Duodenal mucosa (tissue), 2 donors: ENCODE measurements at regions not wholly inside any gene's neighbourhood (a gene's known extent, or its start where the extent isn't known, plus 50 kb on each side); places are given as distances from the start of the nearest gene placed in this dataset.
"Not testable (repeated sequence)": the region's sequence is repeated elsewhere in the genome, so short reads cannot be mapped to it uniquely, and the experiment has no call there.

Experiments
- H3K27ac ChIP-seq: one replicate; pipeline ENCODE4 v1.7.0; 2013; ENCODE audit warnings: low read depth, low read length
- H3K27me3 ChIP-seq, 2 donors: one replicate each; pipeline ENCODE4 v1.7.0; 2013; ENCODE audit warnings: low read length in 2 of 2, control low read depth in 1 of 2; ENCODE audit not compliant: insufficient read depth in 2 of 2, control insufficient read depth in 1 of 2
- H3K36me3 ChIP-seq, 2 donors: one replicate each; pipeline ENCODE4 v1.7.0; 2013; ENCODE audit warnings: low read length in 2 of 2, control low read depth in 1 of 2; ENCODE audit not compliant: insufficient read depth in 2 of 2, control insufficient read depth in 1 of 2
- H3K4me1 ChIP-seq, 2 donors: one replicate each; pipeline ENCODE4 v1.7.0; 2013; ENCODE audit warnings: low read length in 2 of 2, control low read depth in 1 of 2; ENCODE audit not compliant: insufficient read depth in 2 of 2, control insufficient read depth in 1 of 2
- H3K4me3 ChIP-seq, 2 donors: one replicate each; pipeline ENCODE4 v1.7.0; 2013; ENCODE audit warnings: low read length in 2 of 2, low read depth in 1 of 2
- H3K9ac ChIP-seq, 2 donors: one replicate each; pipeline ENCODE4 v1.7.0; 2013; ENCODE audit warnings: low read length in 2 of 2, low read depth in 1 of 2
- H3K9me3 ChIP-seq, 2 donors: one replicate each; pipeline ENCODE4 v1.7.0; 2013; ENCODE audit warnings: low read length in 2 of 2, control low read depth in 1 of 2; ENCODE audit not compliant: control insufficient read depth in 1 of 2

DNA sequence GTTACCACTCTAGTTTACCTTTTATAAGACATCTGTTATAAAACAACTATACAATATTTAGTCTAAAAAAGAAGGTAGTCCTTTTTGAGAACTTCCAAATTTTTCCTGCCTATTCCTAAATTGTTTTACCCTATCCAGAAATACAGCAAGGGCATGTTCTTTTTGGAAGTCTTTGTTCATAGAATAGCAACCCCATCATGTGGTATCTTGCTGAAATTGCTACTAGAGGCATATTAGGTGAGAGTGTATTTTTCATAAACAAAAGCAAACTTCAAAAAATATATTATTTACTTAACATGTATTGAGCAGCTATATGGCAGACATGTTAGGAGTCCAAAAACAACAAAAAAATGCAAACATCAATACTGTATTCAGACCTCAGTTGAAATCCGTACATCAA lies 371.8 kb upstream of the NRSN1 start:
- Histone ChIP-seq H3K4me1 (no peaks in the 10 kb centered on the region), H3K27me3 (no peaks in the 10 kb centered on the region), H3K4me3 (no peak overlapping the region), H3K27ac (no peak overlapping the region), H3K9me3 (no peaks in the 10 kb centered on the region), H3K9ac (no peak overlapping the region), H3K36me3 (no peaks in the 10 kb centered on the region)

DNA sequence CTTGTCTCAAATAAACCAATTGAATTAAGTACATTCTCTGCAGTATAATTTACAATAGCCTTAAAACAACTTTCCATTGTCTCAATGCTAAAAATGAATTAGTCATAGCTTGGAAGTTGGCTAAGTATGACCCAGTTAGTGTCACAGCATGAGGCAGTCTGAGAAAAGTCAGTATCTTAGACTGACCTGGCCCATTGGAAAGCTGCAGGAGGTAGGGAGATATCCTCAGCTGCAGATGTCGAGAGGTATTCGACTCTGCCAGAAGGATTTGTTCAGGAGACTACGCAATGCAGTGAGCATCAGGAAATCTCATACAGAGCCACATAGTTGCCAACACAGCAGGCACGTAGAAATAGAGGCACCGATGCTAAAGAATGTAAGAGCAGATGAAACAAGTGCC lies 350.9 kb upstream of the NRSN1 start:
- H3K36me3 ChIP-seq, result no peaks in the 10 kb centered on the region
- H3K9me3 ChIP-seq, result peaks cover 0 to 5% of the 10 kb centered on the region in 2 donors
- H3K4me3 ChIP-seq, result no peak overlapping the region
- H3K9ac ChIP-seq, result no peak overlapping the region
- no peak overlapping the region for H3K27ac ChIP-seq
- no peaks in the 10 kb centered on the region for H3K4me1 ChIP-seq
- H3K27me3 ChIP-seq, result no peaks in the 10 kb centered on the region

DNA sequence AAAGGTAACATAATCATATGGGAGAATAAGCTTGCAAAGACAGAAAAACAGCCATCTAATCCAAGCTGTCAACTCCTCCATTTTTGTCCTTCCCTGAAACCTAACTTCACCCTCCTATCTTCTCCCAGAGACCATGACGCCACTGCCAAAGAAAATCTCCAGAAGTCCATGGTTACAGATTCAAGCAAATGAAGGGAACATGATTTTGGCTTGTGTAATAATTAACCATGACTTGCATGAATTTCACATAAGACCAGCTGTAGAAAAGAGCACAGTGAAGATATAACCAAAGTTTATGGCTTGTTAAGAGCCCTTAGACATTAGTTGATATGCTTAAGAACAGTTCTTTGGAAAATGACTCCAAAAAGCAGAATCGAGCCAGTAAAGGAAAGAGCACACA lies 342.1 kb upstream of the NRSN1 start:
- Histone ChIP-seq H3K27me3 (no peaks in the 10 kb centered on the region), H3K27ac (no peak overlapping the region), H3K4me3 (no peak overlapping the region), H3K9ac (no peak overlapping the region), H3K36me3 (no peaks in the 10 kb centered on the region), H3K4me1 (no peaks in the 10 kb centered on the region), H3K9me3 (no peaks in the 10 kb centered on the region)

DNA sequence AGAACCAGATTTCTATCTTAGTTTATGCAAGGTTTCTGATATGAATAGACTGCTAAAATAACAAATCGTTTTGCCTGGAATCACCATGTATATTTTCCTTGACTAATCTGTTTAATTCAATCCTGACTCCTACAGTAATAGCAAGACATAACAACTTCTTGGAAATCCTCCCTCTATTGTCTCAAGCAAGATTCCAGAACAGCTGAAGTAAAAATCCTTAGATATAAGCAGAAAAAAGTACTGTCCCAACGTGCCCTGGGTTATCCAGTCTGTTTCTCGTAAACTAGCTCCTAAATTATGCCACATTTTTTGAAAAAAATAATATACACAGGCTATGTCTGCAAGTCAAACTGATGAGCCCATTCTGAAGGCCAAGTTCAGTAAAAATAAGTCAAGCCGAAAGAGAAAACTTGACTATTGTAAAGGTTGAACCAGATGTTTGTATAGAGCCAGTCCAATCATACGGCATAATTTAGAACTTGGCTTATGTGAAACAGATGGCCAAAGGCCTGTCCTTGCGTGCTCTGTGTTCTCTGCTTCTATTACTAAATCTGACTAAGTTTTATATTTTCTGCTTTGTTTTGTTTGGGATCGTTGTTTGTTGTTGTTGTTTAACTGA lies 341.6 kb upstream of the NRSN1 start:
- Histone ChIP-seq H3K36me3 (no peaks in the 10 kb centered on the region), H3K27ac (no peak overlapping the region), H3K9me3 (no peaks in the 10 kb centered on the region), H3K9ac (no peak overlapping the region), H3K4me3 (no peak overlapping the region), H3K4me1 (no peaks in the 10 kb centered on the region), H3K27me3 (no peaks in the 10 kb centered on the region)

DNA sequence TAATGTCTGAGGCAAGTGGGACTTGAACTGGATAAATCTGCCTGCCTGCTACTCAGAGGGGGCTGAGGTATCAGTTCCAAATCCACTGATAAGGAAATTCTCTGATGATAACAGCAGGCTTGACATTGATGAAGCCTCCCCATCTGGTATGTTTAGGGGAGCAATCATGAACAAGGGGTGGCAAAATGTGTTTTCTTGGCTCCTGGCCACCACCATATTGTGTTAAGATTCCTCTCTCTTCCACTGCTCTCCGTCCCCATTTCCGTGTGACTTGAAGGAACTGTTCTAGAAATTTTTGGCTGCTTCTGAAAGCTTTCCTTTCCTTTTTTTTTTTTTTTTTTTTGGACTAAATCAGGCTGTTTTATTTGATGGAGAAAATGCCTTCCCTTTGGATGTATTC lies 335.3 kb upstream of the NRSN1 start:
- Histone ChIP-seq H3K27me3 (no peaks in the 10 kb centered on the region), H3K4me3 (no peak overlapping the region), H3K4me1 (no peaks in the 10 kb centered on the region), H3K9ac (no peak overlapping the region), H3K9me3 (no peaks in the 10 kb centered on the region), H3K36me3 (no peaks in the 10 kb centered on the region), H3K27ac (no peak overlapping the region)

DNA sequence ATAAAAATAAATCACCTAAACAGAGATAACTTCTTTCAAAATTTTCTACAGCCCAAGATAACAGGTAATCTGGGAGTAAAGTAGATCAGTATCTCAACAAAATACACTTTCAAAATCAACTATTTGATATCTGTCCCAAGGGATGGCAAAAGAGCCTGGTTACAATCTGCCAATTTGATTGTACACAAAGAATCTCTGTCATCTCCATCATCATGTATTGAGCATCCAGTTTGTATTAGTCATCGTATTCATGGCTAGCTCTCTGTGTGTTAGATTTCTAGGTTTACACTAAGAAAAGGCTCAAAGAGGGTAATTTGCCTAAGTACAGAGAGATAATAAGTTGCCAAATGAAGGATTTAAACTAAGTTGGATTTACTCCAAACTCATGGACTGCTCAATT lies 329.0 kb upstream of the NRSN1 start:
- no peaks in the 10 kb centered on the region for H3K9me3 ChIP-seq
- H3K36me3 ChIP-seq, result no peaks in the 10 kb centered on the region
- H3K27me3 ChIP-seq, result no peaks in the 10 kb centered on the region
- no peak overlapping the region for H3K4me3 ChIP-seq
- no peaks in the 10 kb centered on the region for H3K4me1 ChIP-seq
- H3K27ac ChIP-seq, result no peak overlapping the region
- H3K9ac ChIP-seq, result no peak overlapping the region

DNA sequence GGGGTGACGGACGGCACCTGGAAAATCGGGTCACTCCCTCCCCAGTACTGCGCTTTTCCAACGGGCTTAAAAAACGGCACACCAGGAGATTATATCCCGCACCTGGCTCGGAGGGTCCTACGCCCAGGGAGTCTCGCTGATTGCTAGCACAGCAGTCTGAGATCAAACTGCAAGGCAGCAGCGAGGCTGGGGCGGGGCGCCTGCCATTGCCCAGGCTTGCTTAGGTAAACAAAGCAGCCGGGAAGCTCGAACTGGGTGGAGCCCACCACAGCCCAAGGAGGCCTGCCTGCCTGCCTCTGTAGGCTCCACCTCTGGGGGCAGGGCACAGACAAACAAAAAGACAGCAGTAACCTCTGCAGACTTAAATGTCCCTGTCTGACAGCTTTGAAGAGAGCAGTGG lies 321.7 kb upstream of the NRSN1 start:
- H3K36me3 ChIP-seq, H3K27ac ChIP-seq, H3K4me1 ChIP-seq, H3K9me3 ChIP-seq, H3K27me3 ChIP-seq, H3K9ac ChIP-seq, H3K4me3 ChIP-seq: not testable (repeated sequence)

DNA sequence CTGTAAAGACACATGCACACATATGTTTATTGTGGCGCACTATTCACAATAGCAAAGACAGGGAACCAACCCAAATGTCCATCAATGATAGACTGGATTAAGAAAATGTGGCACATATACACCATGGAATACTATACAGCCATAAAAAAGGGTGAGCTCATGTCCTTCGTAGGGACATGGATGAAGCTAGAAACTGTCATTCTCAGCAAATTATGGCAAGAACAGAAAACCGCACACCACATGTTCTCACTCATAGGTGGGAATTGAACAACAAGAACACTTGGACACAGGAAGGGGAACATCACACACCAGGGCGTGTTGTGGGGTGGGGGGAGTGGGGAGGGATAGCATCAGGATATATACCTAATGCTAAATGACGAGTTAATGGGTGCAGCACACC lies 304.9 kb upstream of the NRSN1 start:
- not testable (repeated sequence) for H3K36me3 ChIP-seq, H3K9ac ChIP-seq

DNA sequence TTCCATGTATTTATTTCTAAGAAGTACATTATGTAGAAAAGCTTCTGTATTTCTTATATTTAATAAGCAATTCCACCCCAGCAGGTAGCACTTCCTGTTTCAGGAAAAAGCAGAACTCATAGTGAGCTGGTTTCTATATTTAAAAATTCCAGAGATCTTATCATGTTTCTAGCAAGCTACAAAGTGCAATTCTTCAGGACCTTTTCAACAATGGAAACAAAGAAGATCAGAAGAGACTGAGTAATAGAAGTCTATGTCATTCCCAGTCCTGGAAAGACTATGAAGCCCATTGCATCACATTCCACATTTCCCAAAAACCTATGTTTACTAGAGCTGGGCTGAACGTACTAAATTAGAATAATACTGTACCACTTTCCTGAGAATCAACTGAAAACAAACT lies 302.6 kb upstream of the NRSN1 start:
- no peaks in the 10 kb centered on the region for H3K4me1 ChIP-seq
- no peak overlapping the region for H3K9ac ChIP-seq
- no peaks in the 10 kb centered on the region for H3K9me3 ChIP-seq
- no peak overlapping the region for H3K4me3 ChIP-seq
- no peaks in the 10 kb centered on the region for H3K27me3 ChIP-seq
- H3K27ac ChIP-seq, result no peak overlapping the region
- H3K36me3 ChIP-seq, result no peaks in the 10 kb centered on the region

More for the DNA sequence above, 304.9 kb upstream of the NRSN1 start:
- H3K9me3 ChIP-seq, H3K4me1 ChIP-seq, H3K4me3 ChIP-seq, H3K27ac ChIP-seq, H3K27me3 ChIP-seq: not testable (repeated sequence)

DNA sequence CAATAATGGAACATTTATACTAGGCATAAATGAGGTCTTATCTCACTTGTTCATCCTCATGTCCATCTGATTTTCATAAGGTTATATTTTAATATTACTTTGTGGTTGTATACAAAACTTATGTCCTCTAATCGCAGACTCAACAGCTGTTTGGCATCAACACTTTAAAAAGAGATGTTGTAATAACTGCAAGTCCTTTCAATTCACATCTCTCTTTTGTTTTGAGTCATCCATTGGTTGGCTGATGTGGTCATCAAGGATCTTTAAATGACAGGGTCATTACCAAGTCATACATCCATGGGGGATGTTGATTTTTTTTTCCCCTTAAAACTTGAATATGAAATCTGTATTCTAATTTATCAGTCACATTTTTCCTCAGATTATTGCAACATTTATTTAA lies 299.4 kb upstream of the NRSN1 start:
- no peak overlapping the region for H3K4me3 ChIP-seq
- H3K36me3 ChIP-seq, result no peaks in the 10 kb centered on the region
- no peaks in the 10 kb centered on the region for H3K4me1 ChIP-seq
- H3K27ac ChIP-seq, result no peak overlapping the region
- peaks cover 0 to 5% of the 10 kb centered on the region in 2 donors for H3K9me3 ChIP-seq
- H3K9ac ChIP-seq, result no peak overlapping the region
- no peaks in the 10 kb centered on the region for H3K27me3 ChIP-seq

DNA sequence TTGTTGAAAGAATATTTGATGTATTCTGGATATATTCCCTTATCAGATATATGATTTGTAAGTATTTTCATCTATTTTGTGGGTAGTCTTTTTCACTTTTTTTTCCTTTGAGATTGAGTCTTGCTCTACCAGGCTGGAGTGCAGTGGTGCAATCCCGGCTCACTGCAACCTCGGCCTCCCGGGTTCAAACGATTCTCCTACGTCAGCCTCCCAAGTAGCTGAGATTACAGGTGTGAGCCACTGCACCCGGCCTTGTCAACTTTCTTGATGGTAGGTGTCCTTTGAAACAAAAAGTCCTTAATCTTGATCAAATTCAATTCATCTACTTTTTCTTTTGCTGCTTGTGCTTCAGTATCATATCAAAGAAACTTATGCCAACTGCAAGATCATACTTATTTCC lies 297.2 kb upstream of the NRSN1 start:
- H3K4me3 ChIP-seq, result no peak overlapping the region
- H3K4me1 ChIP-seq, result no peaks in the 10 kb centered on the region
- no peaks in the 10 kb centered on the region for H3K36me3 ChIP-seq
- H3K9me3 ChIP-seq, result peaks cover 0 to 5% of the 10 kb centered on the region in 2 donors
- no peak overlapping the region for H3K9ac ChIP-seq
- no peak overlapping the region for H3K27ac ChIP-seq
- H3K27me3 ChIP-seq, result no peaks in the 10 kb centered on the region
